GM18867 (cell line): ENCODE measurements at regions not wholly inside any gene's neighbourhood (a gene's known extent, or its start where the extent isn't known, plus 50 kb on each side); places are given as distances from the start of the nearest gene placed in this dataset.

Experiments
- ATAC-seq: cut with Tn5 transposase; IDR thresholded peaks from one replicate; pipeline ENCODE4 v1.9.1; 2021; ENCODE audit warnings: mild to moderate bottlenecking, moderate library complexity; ENCODE audit not compliant: unreplicated experiment

DNA sequence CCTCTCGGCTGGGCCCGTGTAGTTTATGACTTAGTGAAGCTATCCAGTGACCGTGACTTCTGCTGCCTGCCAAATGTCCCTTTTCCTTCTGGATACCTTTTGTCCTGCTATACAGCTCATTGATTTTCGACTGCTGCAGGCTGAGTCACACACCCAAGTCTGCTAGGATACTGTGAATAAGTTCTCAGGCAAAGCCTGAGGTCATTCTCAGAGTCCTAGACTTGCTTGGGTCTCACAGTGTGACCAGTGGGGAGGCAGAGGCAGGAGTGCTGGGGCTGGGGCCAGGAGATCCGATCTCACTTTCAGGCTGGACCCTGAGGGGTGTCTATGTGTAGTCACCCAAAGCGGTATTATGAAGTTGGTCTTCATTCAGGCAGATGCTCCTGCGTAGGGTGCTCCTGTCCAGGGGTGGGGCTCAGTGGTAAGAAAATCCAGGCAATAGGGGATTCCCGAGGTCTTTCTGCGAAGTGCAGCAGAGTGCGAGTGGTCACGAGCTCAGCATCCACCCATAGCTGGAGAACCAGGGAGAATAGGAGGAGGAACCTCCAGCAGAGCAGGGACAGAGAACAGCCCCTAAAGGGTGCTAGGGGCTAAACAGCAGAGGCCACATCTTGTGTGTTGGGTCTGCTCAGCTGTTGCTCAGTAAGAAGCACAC is 268.6 kb upstream of the NCKAP5 start:
- no peak for ATAC-seq

DNA sequence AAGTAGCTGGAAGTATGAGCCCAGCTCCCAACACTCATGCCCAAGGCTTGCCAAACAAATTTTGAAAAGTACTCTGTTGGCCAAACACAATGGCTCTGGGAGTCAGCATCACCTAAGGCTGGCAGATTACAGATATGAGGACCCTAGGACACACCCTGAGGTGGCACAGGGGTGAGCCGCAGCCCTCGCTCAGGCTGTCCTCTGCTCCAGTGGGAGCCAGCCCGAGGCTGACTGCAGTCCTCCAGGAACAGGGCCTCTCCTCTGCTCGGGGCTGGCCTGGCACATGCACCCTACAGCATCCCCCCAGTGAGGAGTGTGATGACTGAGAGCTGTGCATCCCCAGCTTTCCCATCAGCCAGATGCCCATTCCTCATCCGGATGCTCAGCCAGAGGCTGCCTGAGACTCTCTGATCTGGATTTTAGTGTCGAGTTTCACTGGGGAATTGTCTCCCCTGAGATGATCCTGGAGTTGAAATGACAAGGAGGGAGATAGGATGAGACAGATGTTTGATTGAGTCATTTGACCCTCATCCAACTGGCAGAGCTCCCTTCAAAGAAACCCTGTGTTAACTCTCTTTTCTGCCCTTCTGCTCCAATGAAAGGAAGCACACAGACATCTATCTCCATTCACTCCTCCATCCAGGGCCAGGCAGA is 269.3 kb upstream of the NCKAP5 start:
- no peak for ATAC-seq

GRCh38 chr2:133838642-133839365 is 270.5 kb upstream of the NCKAP5 start:
- ATAC-seq: no peak

- ATAC-seq: no peak
These were observed 271.4 kb upstream of the NCKAP5 start for GRCh38 chr2:133839677-133840076.

DNA sequence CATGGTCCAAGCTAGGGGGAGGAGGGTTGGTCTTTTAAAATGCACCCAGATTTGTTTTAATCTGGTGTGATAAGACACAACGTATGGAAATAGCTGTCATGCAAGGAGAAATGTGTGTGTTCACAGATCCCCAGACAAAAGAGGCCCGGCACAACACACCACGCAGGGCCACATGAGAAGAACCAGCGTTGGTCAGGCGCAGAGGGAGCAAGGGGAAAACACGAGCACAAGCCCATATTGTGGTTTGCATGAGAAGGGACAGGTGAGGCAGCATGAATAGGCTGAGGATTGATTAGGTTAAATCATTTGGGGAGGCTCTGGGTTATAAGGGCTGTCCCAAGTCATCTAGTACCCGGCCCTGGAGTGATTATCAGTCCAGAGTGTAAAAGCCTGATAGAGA is 272.5 kb upstream of the NCKAP5 start:
- ATAC-seq: no peak

- no peak for ATAC-seq
These were observed 273.6 kb upstream of the NCKAP5 start for GRCh38 chr2:133841900-133842299.

- no peak for ATAC-seq
These were observed 274.2 kb upstream of the NCKAP5 start for GRCh38 chr2:133842446-133842845.

DNA sequence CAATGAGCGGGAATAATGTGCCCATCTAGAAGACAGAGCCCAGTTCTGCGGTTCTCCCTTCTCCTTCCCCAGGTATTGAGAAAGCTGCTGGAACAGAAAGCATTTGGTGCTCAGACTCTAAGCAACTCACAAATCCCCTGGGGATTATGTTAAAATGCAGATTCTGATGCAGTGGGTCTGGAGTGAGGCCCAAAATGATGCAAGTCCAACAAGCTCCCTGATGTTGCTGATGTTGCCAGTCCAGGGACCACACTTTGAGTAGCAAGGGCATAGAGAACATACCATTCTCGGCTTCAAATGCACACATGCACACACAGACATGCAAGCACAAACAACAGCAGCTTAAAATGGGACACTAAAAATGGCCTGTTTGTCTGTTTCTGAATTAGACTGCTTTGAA is 274.8 kb upstream of the NCKAP5 start:
- no peak for ATAC-seq

DNA sequence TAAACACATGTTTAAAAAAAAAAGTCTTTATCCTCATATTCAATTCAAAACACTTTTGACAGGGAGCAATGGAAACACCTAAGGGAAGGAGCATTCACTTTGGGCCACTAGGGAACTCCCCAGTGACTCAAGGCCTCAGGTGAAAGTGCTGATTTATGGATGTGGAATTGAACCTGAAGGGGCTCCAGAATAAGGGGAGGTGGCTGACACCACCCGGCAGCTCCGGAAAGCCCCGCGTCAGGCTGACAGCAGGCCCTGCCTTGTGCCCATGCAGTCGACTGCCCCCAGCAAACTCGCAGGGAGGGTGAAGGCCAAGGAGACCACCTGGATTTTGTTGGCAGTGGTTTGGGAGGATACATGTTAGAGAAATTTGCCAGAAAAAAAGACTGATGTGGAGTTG is 275.3 kb upstream of the NCKAP5 start:
- ATAC-seq: no peak

DNA sequence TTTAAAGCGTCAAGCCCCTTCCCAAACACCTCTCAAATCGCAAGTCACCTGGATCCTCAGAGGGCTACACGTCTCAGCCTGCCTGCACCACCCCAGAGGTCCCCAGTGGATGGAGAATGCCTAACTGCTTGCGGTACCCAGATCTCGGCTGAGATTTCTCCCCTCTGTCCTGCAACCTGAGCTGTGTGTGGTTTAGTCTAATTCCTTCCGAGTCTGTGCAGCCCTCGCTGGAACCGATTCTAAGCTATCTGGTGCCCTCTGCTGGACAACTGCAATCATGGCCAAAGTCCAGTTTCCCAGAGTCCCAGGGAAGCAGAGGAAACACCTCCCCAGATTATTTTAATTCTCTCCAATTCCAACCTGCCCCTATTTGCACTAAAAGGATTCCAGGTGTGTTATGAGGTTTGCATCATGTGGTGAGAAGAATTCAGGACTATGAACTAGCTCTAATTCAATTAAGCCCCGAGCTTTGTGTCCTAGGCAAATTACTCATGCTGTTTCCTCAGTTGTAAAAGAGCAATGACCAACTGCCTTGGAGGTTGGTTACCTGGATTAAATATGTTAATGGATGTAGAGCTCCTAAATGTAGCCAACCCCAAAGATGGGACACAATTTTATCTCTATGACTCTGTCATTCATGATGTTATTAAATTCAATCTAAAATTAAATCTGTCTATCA is 276.1 kb upstream of the NCKAP5 start:
- peak; percentile 83 for ATAC-seq

DNA sequence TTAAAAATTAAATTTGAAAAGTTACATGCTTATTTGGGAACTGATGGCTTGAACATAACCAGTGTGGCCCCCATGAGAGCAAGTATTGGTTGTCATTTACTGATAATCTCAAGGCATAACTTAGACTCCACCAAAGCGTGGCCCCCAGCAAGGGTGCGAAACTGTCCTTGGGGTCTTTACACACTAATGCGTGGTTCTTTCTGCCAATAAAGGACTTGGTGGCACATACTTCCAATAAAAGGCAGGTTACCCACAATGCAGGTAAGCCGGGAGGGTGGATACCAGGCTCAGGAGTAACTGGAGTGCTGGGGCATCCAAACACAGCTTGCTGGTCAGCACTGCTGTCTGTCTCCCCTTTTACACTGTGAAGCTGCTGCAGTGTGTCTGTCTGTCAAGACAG is 278.2 kb upstream of the NCKAP5 start:
- ATAC-seq: no peak

DNA sequence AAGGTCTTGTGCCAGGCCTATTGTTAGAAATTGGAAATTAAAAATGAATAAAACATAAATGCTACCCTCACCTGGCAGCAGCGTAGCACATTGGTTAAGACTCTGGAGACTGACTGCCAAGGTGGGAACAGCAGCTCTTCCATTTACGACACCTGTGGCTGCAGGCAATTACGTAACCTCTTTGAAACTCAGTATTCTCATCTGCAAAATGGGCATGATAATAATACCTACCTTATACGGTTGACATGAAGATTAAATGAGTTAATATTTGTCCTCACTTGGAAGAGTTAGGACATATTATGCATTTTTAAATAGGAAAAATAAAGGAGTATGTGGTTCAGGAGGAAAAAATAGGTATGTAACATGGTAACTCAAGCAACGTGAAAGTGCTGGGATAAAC is 279.3 kb upstream of the NCKAP5 start:
- ATAC-seq: no peak

- ATAC-seq: no peak
These were observed 279.9 kb upstream of the NCKAP5 start for GRCh38 chr2:133848111-133848649.

GRCh38 chr2:133849341-133849740 is 281.1 kb upstream of the NCKAP5 start:
- ATAC-seq: no peak

DNA sequence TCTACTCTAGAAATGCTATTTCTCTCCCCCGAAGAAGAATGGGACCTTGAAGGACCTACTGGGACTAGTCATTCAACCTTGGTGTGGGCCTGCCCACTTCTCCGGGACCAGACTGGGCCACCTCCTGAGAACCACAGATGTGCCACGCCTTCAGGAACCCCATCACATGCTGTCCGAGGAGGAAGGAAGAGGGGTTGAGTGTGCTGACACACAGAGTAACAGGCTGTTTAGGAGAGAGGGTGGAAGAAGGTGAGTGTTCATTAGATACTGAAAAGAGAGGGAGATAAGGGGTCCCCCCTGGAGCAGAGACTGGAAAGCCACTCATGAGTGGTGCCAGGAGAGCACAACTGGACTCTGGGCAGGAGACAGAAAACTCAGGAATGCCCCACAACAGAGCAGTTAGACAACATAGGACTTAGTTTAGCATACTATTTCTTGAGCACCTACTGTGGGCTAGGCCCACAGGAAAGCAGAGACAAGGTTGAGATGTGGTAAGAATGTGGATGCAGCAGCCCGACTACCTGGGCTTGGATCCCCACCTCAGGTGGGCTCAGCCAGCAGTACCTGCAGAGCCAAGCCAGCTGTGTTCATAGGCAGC is 286.4 kb upstream of the NCKAP5 start:
- no peak for ATAC-seq

GRCh38 chr2:133855526-133855925 is 287.3 kb upstream of the NCKAP5 start:
- no peak for ATAC-seq

DNA sequence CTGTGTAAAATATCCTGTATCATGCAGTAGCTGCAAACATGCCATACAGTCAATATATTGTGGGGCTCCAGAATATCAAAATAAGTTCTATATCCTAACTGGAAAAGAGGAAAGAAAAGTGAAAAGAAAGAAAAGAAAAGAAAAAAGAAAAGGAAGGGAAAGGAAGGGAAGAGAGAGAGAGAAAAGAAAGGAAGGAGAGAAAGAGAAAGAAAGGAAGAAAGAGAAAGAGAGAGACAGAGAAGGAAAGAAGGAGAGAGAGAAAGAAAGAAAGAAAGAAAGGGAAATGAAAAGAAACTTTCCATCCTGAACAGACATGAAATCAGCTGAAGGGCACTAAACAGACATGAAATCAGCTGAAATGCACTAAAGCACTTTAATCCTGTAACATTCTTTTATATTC is 288.4 kb upstream of the NCKAP5 start:
- no peak for ATAC-seq

DNA sequence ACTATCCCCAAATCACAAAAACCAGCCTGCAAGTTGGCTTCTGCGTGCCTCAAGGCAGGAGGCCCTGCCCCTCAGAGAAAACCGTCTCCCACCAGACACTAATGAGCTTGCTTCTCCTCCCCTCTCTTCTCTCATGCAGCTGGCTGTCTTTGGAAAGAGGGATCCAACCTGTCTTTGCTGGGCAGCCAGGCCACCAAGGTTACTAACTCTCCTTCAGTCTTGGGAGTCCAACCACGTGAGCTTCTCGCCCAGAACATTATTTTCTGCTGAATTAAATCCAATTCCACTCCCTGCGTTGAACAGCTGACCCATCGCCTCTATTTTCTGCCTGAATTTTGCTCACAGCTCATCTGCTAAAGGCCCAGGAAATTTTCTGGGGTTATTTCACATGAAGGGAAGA is 291.3 kb upstream of the NCKAP5 start:
- ATAC-seq: no peak

DNA sequence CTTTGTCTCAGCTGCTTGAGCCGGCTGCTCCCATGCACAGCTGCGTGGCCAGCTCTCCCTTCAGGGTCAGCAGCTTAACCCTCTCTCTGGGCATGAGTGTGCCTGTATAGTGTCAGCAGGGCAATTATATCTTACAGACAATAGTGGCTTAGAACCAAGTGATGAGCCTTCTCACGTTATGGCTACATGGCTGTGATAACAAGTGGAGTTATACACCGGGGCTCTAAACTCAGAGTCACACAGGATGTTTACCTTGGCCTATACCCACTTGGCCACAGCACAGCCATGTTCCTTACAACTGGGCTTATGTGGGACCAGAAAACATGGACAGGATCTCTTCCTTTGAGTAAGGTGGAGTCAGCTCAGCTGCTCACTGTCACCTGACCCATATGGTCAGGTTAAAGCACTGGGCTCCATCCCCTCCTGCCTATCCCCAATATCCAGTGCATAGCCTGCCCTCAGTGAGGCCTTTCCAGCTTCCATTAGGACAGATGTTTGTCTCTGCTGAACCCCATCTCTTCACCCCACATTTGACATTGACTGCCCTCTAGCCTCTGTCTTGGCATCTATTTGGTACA is 294.2 kb upstream of the NCKAP5 start:
- no peak for ATAC-seq

DNA sequence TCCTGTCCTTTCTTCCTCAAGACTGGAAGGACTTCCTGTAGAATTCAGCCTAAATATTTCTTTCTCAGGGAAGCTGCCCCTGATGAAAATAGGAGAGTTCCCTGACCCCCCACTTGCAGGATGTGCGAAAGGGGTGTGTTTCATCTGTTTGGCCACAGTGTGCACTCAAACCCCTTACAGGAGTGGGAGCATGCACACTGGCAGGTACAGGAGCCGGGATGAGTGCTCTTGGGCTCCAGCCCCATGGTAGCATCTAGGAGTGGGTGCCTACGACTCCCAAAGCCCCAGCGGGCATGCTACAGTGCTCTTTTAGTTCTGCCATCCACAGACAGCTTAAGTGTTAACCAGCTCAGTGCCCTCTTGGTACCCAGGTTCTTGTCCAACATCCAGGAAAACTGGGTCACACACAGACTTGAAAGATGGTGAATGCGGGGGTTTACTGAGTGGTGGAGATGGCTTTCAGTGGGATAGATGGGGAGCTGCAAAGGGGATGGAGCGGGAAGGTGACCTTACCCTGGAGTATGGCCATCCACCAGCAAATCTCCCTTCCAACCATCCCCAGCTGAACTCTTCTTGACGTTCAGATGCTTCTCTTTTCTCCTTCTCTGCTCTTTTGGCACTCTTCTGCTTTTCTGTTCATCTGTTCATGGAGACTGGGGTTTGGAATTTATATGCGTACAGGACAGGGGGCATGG is 295.0 kb upstream of the NCKAP5 start:
- ATAC-seq: no peak
